Testis (tissue), 2 donors: ENCODE measurements at regions not wholly inside any gene's neighbourhood (a gene's known extent, or its start where the extent isn't known, plus 50 kb on each side); places are given as distances from the start of the nearest gene placed in this dataset.

Source experiments
- DNase-seq: peaks from one replicate; pipeline ENCODE4 v3.0.0-alpha.2; 2019
- H3K27ac ChIP-seq, 2 donors: fragments of 200-600 bp; sonication (generic); one replicate each; pipeline ENCODE4 v1.5.1; 2019
- H3K27me3 ChIP-seq: fragments of 200-600 bp; sonication (generic); one replicate; pipeline ENCODE4 v1.5.1; 2019
- H3K36me3 ChIP-seq: fragments of 200-600 bp; sonication (generic); one replicate; pipeline ENCODE4 v1.5.1; 2017; ENCODE audit warnings: low read depth; ENCODE audit errors: missing control alignments
- H3K4me1 ChIP-seq: fragments of 200-600 bp; sonication (generic); one replicate; pipeline ENCODE4 v1.5.1; 2019
- H3K4me3 ChIP-seq, 2 donors: fragments of 200-600 bp; sonication (generic); one replicate each; pipeline ENCODE4 v1.5.1; 2017 to 2019
- H3K9me3 ChIP-seq: fragments of 200-600 bp; sonication (generic); one replicate; pipeline ENCODE4 v1.5.1; 2017
- CTCF ChIP-seq, 3 experiments: fragments of 450-650 bp in 2 of 3; fragments of 200-600 bp in 1 of 3; sonication (generic) in 1 of 3; IDR thresholded peaks; one replicate each; pipeline ENCODE4 v1.5.1; 2016 to 2019; ENCODE audit warnings: antibody characterized with exemption in 3 of 3, mild to moderate bottlenecking in 2 of 3, moderate library complexity in 1 of 3
- POLR2A ChIP-seq: fragments of 450-650 bp; IDR thresholded peaks from one replicate; pipeline ENCODE4 v1.6.1; 2017; ENCODE audit warnings: antibody characterized with exemption, mild to moderate bottlenecking, moderate library complexity
- WGBS, 2 donors: methylation state at CpG; one replicate each; pipeline ENCODE4 v1.1.5; 2018; 5-methylcytosine and 5-hydroxymethylcytosine counted together
- intact Hi-C: fragments of 100-400 bp; cut with DNase I; formaldehyde crosslinking; loops from one replicate; pipeline ENCODE4 v1.15.1; 2023; ENCODE audit warnings: low total_unique reads

GRCh38 chr1:216805233-216805632 is 82.0 kb upstream of the ESRRG start:
- WGBS, 2 donors = 70 to 76% methylated on average over 5 of the region's 5 CpGs
- intact Hi-C loops = no loop called here
- Histone ChIP-seq H3K27ac (no peak overlapping the region), H3K9me3 (no peaks in the 10 kb centered on the region), H3K4me3 (no peak overlapping the region), H3K36me3 (no peaks in the 10 kb centered on the region), H3K27me3 (no peaks in the 10 kb centered on the region), H3K4me1 (no peaks in the 10 kb centered on the region)
- TF ChIP-seq POLR2A = no peak
- no peak for TF ChIP-seq CTCF (IDR thresholded peaks at IDR 0.05)
- DNase-seq = no peak

GRCh38 chr1:216804111-216804510 is 80.9 kb upstream of the ESRRG start:
- no peaks in the 10 kb centered on the region for H3K27me3 ChIP-seq
- intact Hi-C loops = no loop called here
- DNase-seq = no peak
- H3K9me3 ChIP-seq = no peaks in the 10 kb centered on the region
- H3K4me3 ChIP-seq = no peak overlapping the region
- WGBS, 2 donors = 60 to 69% methylated on average over 7 of the region's 7 CpGs
- no peaks in the 10 kb centered on the region for H3K4me1 ChIP-seq
- TF ChIP-seq CTCF (IDR thresholded peaks at IDR 0.05) (no peak), POLR2A (no peak)
- no peak overlapping the region for H3K27ac ChIP-seq
- H3K36me3 ChIP-seq = no peaks in the 10 kb centered on the region

GRCh38 chr1:216794586-216794985 is 71.4 kb upstream of the ESRRG start:
- Histone ChIP-seq H3K36me3 (no peaks in the 10 kb centered on the region), H3K27ac (no peak overlapping the region), H3K27me3 (no peaks in the 10 kb centered on the region), H3K9me3 (no peaks in the 10 kb centered on the region), H3K4me3 (no peak overlapping the region), H3K4me1 (no peaks in the 10 kb centered on the region)
- TF ChIP-seq CTCF (IDR thresholded peaks at IDR 0.05) (no peak), POLR2A (no peak)
- intact Hi-C loops = no loop called here
- no peak for DNase-seq

GRCh38 chr1:216793973-216794372 is 70.7 kb upstream of the ESRRG start:
- no peak overlapping the region for H3K27ac ChIP-seq
- H3K36me3 ChIP-seq = no peaks in the 10 kb centered on the region
- no peaks in the 10 kb centered on the region for H3K27me3 ChIP-seq
- no peaks in the 10 kb centered on the region for H3K4me1 ChIP-seq
- no peak overlapping the region for H3K4me3 ChIP-seq
- no peaks in the 10 kb centered on the region for H3K9me3 ChIP-seq
- no peak for TF ChIP-seq POLR2A
- TF ChIP-seq CTCF (IDR thresholded peaks at IDR 0.05) = no peak
- intact Hi-C loops = no loop called here
- DNase-seq = no peak
- WGBS, 2 donors = 87 to 91% methylated on average over 4 of the region's 4 CpGs

- intact Hi-C loops = no loop called here
- H3K9me3 ChIP-seq = no peaks in the 10 kb centered on the region
Observed at GRCh38 chr1:216793303-216793702, 70.1 kb upstream of the ESRRG start.

More at GRCh38 chr1:216793303-216793702, 70.1 kb upstream of the ESRRG start:
- no peaks in the 10 kb centered on the region for H3K27me3 ChIP-seq
- TF ChIP-seq CTCF (IDR thresholded peaks at IDR 0.05) (no peak), POLR2A (no peak)
- no peak for DNase-seq
- H3K4me3 ChIP-seq = no peak overlapping the region
- H3K36me3 ChIP-seq = no peaks in the 10 kb centered on the region
- H3K27ac ChIP-seq = no peak overlapping the region
- no peaks in the 10 kb centered on the region for H3K4me1 ChIP-seq
